GM21526 (cell line): ENCODE measurements at regions not wholly inside any gene's neighbourhood (a gene's known extent, or its start where the extent isn't known, plus 50 kb on each side); places are given as distances from the start of the nearest gene placed in this dataset.
"Not testable (repeated sequence)": the region's sequence is repeated elsewhere in the genome, so short reads cannot be mapped to it uniquely, and the experiment has no call there.

Experiments used
- ATAC-seq: cut with Tn5 transposase; IDR thresholded peaks from one replicate; pipeline ENCODE4 v1.9.1; 2021; ENCODE audit warnings: moderate library complexity; ENCODE audit not compliant: unreplicated experiment, low FRiP score

GRCh38 chr10:60524541-60524940 lies 134.9 kb upstream of the ANK3 start:
- ATAC-seq = no peak

DNA sequence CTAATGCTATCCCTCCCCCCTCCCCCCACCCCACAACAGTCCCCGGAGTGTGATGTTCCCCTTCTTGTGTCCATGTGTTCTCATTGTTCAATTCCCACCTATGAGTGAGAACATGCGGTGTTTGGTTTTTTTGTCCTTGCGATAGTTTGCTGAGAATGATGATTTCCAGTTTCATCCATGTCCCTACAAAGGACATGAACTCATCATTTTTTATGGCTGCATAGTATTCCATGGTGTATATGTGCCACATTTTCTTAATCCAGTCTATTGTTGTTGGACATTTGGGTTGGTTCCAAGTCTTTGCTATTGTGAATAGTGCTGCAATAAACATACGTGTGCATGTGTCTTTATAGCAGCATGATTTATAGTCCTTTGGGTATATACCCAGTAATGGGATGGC lies 133.7 kb upstream of the ANK3 start:
- ATAC-seq = not testable (repeated sequence)

DNA sequence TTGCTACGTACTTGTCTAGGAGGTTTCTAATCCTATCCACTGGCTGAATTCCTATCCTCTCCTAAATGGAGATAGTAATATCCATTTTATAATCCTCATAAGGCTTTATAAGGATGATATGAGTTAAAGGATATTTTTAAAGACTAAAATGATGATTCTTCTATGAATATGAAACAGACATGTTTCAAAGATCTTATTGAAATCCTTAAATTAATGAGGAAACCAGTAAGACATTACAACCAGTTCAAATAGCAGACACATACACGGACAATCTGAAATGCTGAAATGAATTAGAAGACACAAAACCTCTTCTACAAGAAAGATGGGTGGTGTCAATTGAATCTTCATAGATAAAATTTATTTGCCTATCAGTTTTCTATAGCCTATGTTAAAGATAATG lies 132.9 kb upstream of the ANK3 start:
- ATAC-seq = no peak

- no peak for ATAC-seq
Measured at GRCh38 chr10:60521974-60522405, 132.3 kb upstream of the ANK3 start.

DNA sequence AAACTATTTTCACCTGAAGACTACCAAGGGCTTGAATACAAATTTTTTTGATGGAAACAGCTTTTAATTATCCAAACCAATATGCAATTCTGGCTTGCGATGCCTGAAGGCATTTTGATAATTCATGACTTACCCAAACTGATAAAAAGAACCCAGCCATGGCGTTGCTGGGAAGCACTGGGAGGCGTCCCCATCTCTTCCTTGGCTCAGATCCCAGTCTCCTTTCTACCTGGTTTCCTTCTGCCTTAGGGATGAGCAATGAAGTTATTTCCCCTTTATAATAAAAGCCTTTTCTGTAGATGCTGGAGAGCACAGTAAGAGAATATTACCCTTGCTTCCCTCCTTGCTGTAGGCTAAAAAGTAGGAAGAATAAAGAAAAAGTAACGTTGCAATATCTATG lies 129.1 kb upstream of the ANK3 start:
- ATAC-seq = no peak

DNA sequence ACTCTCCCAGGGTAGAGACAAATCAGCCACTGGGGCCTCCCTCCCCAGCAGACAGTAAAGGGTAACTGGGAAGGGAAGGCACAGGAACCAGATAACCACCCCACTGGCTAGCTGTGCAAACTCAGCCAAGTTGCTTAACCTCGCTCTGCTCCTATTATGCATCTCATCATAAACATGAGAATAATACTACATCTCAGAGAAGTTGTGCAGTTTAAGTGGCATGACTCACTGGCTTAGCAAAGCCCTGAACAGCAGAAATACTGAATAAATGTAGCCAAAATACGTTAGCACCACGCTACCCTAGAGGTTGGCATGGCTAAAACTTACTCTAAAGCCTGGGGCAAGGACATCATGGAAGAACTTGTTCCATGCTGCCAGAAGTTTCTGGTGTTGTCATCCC lies 128.1 kb upstream of the ANK3 start:
- no peak for ATAC-seq

DNA sequence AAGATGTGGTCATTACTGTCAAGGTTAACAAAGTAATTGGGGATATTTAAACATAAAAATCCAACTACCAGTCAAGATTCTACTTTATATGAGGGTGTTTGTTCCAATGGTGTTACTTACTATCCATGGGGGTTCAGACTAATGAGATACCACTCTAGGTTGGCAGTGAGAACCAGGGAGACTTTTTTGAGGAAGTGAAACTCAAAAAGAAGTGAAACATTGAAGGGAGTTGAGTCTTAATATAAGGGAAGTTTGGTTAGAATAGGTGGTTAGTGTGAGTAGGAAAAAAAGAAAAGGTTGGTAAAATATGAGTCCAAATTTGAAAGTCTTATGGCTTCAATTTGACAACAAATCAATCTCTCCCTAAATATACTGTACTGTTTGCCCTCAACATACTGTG lies 123.6 kb upstream of the ANK3 start:
- ATAC-seq = peak; percentile 76

DNA sequence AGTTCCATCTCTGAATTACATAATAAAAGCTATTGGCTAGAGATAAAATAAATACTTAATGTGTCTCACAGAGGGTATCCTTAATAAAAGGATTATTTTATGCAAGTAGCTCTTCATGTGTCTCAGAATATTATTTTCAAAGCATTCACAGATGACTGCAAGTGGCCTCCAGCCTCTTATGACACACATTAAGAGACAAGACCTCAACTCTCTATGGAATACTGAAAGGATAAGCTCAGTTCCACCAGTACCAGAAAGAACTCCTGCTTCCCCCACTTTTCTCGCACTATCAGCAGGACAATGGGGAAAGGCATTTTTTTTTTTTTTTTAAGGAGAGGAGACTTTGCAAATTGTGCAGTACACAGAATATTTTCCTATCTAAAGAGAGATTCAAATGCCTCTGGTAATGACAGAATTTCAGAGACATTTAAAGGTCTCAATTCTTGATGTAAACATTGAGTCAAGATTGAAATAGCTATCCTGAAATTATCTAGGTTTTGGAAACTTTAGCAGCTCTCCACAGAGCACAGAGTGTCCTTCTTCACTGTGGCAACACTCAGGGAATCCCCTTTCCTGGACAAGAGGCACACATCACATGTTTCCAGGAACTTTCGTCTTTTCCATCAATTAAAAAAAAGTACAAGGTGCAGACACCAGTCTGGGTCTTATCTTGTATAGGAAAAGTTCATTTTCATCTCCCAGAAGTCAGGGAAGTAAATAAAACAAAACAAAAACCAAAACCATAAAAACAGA lies 122.0 kb upstream of the ANK3 start:
- no peak for ATAC-seq

- ATAC-seq = no peak
Measured at GRCh38 chr10:60508831-60509230, 119.2 kb upstream of the ANK3 start.

DNA sequence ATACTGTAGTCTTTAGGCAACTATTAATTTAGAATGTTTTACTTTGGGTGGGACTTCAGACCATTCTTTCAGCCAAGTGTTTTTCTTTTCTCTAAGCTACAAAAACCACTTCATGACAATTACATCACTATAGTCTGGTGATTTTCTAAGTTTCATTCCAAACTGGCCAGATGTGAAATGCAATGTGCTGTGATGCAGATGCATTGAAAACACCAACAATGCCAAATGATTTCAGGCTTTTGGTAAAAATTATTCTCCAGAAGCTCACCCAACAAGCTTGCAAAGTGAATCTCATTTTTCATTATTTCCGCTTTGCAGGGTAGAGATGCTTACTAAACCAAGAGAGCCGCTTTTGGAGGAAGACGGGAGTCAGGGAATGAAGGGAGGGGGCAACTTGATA lies 118.4 kb upstream of the ANK3 start:
- no peak for ATAC-seq

DNA sequence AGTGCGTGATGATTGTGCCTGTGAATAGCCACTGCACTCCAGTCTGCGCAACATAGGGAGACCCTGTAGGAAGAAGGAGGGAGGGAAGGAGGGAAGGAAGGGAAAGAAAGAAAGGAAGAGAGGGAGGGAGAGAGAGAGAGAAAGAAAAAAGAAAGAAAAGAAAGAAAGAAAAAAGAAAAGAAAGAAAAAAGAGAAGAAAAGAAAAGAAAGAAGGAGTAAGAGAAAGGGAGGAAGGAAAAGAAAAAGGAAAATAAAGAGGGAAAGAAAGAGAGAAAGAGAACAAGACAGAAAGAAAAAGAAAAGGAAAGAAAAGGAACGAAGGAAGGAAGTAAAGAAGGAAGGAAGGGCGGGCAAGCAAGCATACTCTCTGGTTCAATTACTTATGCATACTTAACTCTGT lies 112.9 kb upstream of the ANK3 start:
- ATAC-seq = no peak

GRCh38 chr10:60498985-60499384 lies 109.3 kb upstream of the ANK3 start:
- ATAC-seq = no peak

GRCh38 chr10:60497364-60497763 lies 107.7 kb upstream of the ANK3 start:
- no peak for ATAC-seq

GRCh38 chr10:60496181-60496580 lies 106.5 kb upstream of the ANK3 start:
- no peak for ATAC-seq

DNA sequence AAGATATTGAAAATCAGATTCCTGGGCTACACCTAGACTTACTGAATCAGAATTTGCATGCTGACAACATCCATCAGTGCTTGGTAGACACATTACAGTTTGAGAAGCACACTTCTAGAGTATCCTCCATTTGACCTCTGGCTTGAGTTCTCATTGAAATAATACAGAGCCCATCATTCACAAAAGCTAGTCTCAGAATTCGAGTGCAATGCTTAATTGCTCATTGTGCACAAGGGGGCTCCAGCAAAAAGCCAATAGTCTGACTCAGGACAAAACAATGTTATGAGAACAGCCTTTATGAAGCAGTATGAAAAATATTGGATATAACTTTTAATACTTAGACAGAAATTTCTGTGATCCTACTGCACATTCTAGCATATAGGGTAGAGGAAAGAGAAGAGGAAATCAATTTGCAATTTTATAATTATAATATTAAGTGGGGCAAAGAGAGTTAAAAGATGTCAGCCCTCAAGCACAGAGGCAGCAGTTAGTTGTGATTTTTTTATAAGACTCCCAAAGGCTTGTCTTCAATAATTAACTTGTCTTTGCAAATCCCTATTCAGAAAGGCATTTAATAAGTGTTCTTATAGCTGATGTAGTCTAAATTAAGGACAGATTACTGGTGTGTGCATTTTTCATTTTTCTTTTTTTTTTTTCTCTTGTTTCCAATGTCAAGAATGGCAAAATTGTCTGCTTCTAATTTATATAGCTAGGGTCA lies 105.8 kb upstream of the ANK3 start:
- no peak for ATAC-seq

DNA sequence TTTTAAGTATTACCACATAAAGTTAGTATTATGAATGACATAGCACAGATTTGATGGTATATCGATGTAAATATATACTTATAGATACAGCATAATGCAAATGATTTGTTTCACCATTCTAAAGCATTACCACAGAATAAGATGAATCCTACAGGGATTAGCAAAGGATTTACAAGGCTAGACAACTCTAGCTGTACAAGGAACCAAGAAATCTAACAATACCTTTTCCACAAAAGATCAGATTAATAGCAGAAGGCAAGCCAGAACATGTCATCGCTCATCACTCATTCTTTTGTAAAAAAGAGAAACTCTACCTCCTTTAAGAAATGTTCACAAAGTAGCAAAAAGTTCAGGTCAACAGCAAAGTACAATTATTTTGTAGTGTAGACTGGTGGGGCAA lies 105.1 kb upstream of the ANK3 start:
- no peak for ATAC-seq

- no peak for ATAC-seq
Measured at GRCh38 chr10:60491162-60491561, 101.5 kb upstream of the ANK3 start.

DNA sequence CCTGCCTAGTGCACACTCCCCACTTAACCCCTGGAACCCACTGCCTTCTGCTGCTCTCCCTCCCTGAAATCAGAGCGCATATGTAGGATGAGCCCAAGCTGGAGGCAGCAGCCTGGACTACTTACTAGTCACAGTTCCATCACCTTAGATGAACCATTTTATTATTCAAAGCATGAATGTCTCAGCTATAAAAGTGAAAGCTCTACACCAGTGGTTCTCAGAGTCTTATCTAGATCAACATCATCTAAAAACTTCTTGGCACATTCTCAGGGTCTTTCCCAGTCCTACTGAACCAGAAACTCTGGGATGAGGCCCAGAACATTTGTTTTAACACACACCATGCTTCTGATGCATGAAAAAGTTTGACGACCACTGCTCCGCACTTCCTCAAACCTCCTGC lies 100.3 kb upstream of the ANK3 start:
- ATAC-seq = no peak

DNA sequence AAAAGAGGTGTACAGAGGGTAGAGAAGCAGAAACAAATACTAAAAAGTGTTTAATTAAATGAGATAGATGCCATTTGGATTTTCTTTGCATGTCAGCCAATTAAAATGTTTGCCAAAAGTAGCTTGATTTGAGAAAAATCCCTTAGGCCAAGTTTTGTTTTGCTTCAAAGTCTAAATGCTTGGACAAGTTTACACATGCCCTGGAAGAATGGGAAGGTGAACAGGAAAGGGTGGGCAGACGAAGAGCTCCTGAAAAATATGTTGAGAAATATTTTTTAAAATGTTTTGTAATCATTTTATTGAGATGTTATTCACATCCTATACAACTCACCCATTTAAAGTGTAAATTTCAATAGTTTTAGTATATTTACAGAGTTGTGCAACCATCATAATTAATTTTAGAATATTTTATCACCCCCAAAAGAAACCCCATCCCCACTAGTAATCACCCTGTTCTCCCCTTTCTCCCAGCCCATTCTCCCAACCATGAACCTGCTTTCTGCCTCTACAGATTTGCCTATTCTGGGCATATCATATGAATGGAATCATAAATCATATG lies 98.5 kb upstream of the ANK3 start:
- ATAC-seq = no peak

DNA sequence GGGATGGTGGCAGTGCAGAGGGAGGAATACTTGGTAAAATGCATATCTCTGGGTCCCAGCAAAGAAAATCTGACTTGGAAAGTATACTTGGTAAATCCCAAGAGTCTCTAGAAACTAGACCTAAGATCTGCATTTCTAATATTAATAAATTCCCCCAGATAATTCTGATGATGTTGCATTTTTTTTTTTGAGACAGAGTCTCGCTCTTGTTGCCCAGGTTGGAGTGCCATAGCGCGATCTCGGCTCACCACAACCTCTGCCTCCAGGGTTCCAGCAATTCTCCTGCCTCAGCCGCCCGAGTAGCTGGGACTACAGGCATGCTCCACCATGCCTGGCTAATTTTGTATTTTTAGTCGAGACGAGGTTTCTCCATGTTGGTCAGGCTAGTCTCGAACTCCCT lies 97.9 kb upstream of the ANK3 start:
- ATAC-seq = no peak

DNA sequence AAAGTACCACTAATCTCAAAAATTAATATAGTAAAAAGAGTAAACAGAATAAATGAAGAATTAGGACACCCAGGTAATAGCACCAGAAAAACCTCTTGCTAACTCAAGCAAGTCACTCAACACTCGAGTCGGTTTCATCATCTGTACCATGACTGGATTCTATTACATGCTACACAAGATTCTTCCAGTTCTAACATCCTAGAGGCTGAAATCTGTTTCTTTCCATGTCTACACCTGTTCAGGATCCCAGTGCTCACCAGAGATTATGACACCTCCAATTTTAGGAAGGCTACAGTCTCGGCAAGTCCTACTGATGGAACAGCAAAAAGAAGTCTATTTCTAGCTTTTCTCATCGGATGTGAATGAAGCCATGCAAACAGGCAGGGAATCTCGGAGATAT lies 95.3 kb upstream of the ANK3 start:
- ATAC-seq = no peak
